Adrenal gland (tissue), 9 donors: ENCODE measurements at regions not wholly inside any gene's neighbourhood (a gene's known extent, or its start where the extent isn't known, plus 50 kb on each side); places are given as distances from the start of the nearest gene placed in this dataset.

Source experiments
- DNase-seq, 7 donors: peaks; one replicate each; pipeline ENCODE4 v3.0.0-alpha.2; 2019 to 2020
- H3K27ac ChIP-seq, 5 donors: fragments of 200-600 bp; sonication (generic) in 4 of 5; 1 replicate in 3 of 5; 2 replicates in 2 of 5; pipeline versions ENCODE4 v1.5.1 to v1.8.0; 2016 to 2020; ENCODE audit warnings: mild to moderate bottlenecking in 1 of 5
- H3K27me3 ChIP-seq: fragments of 200-600 bp; 2 replicates; pipeline ENCODE4 v1.8.0; 2021
- H3K36me3 ChIP-seq, 2 donors: fragments of 200-600 bp; replicated peaks in 1 of 2; 1 replicate in 1 of 2; 2 replicates in 1 of 2; pipeline versions ENCODE4 v1.5.1 to v1.8.0; 2018 to 2022
- H3K4me1 ChIP-seq, 2 donors: fragments of 200-600 bp; replicated peaks in 1 of 2; 1 replicate in 1 of 2; 2 replicates in 1 of 2; pipeline versions ENCODE4 v1.5.1 to v1.8.0; 2018 to 2021
- H3K4me3 ChIP-seq, 4 donors: fragments of 200-600 bp; sonication (generic) in 3 of 4; one replicate each; pipeline ENCODE4 v1.5.1; 2016 to 2018
- H3K9me3 ChIP-seq, 3 donors: fragments of 200-600 bp; sonication (generic) in 1 of 3; replicated peaks in 1 of 3; 1 replicate in 2 of 3; 2 replicates in 1 of 3; pipeline versions ENCODE4 v1.5.1 to v1.8.0; 2016 to 2021
- CTCF ChIP-seq, 6 experiments: fragments of 450-650 bp in 4 of 6; fragments of 200-600 bp in 2 of 6; sonication (generic) in 1 of 6; IDR thresholded peaks; 1 replicate in 5 of 6; 2 replicates in 1 of 6; pipeline versions ENCODE4 v1.5.1 to v1.8.0; 2016 to 2021; ENCODE audit warnings: antibody characterized with exemption in 6 of 6, mild to moderate bottlenecking in 2 of 6, moderate library complexity in 1 of 6
- POLR2A ChIP-seq, 2 donors: fragments of 450-650 bp; IDR thresholded peaks; one replicate each; pipeline ENCODE4 v1.6.1; 2017; ENCODE audit warnings: antibody characterized with exemption in 2 of 2, mild to moderate bottlenecking in 2 of 2, moderate library complexity in 1 of 2
- WGBS, 4 donors: extraction: QIAGEN DNeasy Blood & Tissue Kit in 2 of 4; methylation state at CpG; one replicate each; pipeline versions ENCODE4 v1.1.5 to v1.1.7; 2013 to 2017; 5-methylcytosine and 5-hydroxymethylcytosine counted together
- intact Hi-C, 2 donors: fragments of 100-400 bp; cut with DNase I; formaldehyde crosslinking; loops; one replicate each; pipeline versions ENCODE4 v1.14.1 to v1.15.0; 2022 to 2023
- donor health status: healthy with polysubstance abuse.
- donor health status: Bipolar disorder and iron deficiency.
- donor health status: DM: yes; HTN: yes; CAD: no.
- donor health status: DM: no; HTN: no; CAD: no.
- donor health status: DM: no; HTN: no; CAD: no.

GRCh38 chr4:165748321-165748720 is 124.7 kb upstream of the TLL1 start:
- no peak for DNase-seq
- Histone ChIP-seq H3K36me3 (no peaks in the 10 kb centered on the region), H3K9me3 (no peaks in the 10 kb centered on the region), H3K27me3 (no peaks in the 10 kb centered on the region), H3K27ac (no peak overlapping the region), H3K4me1 (no peaks in the 10 kb centered on the region), H3K4me3 (no peak overlapping the region)
- WGBS, 4 donors = 24 to 39% (median 28%) methylated on average over 1 of the region's 1 CpG
- intact Hi-C loops = no loop called here
- no peak for TF ChIP-seq POLR2A (IDR thresholded peaks at IDR 0.05)
- TF ChIP-seq CTCF (IDR thresholded peaks at IDR 0.05) = no peak

- no peak for DNase-seq
- H3K27ac ChIP-seq = no peak overlapping the region
- TF ChIP-seq POLR2A (IDR thresholded peaks at IDR 0.05) = no peak
- no peak for TF ChIP-seq CTCF (IDR thresholded peaks at IDR 0.05)
- no peaks in the 10 kb centered on the region for H3K4me1 ChIP-seq
- H3K4me3 ChIP-seq = no peak overlapping the region
- WGBS, 4 donors = 47 to 77% (median 52%) methylated on average over 4 of the region's 4 CpGs
- no peaks in the 10 kb centered on the region for H3K27me3 ChIP-seq
- no peaks in the 10 kb centered on the region for H3K36me3 ChIP-seq
- intact Hi-C loops = no loop called here
- H3K9me3 ChIP-seq = no peaks in the 10 kb centered on the region
These were observed 121.2 kb upstream of the TLL1 start for GRCh38 chr4:165751882-165752281.

GRCh38 chr4:165754664-165755063 is 118.4 kb upstream of the TLL1 start:
- no peak for DNase-seq
- no peaks in the 10 kb centered on the region for H3K4me1 ChIP-seq
- no peaks in the 10 kb centered on the region for H3K9me3 ChIP-seq
- H3K27ac ChIP-seq = no peak overlapping the region
- TF ChIP-seq CTCF (IDR thresholded peaks at IDR 0.05) (no peak), POLR2A (IDR thresholded peaks at IDR 0.05) (no peak)
- WGBS, 4 donors = 88 to 94% (median 90%) methylated on average over 4 of the region's 4 CpGs
- no peaks in the 10 kb centered on the region for H3K36me3 ChIP-seq
- H3K4me3 ChIP-seq = no peak overlapping the region
- intact Hi-C loops = no loop called here
- H3K27me3 ChIP-seq = no peaks in the 10 kb centered on the region

GRCh38 chr4:165756836-165757235 is 116.2 kb upstream of the TLL1 start:
- intact Hi-C loops = no loop called here
- no peaks in the 10 kb centered on the region for H3K9me3 ChIP-seq
- H3K4me3 ChIP-seq = no peak overlapping the region
- H3K27ac ChIP-seq = no peak overlapping the region
- no peaks in the 10 kb centered on the region for H3K27me3 ChIP-seq
- H3K4me1 ChIP-seq = no peaks in the 10 kb centered on the region
- TF ChIP-seq CTCF (IDR thresholded peaks at IDR 0.05) (no peak), POLR2A (IDR thresholded peaks at IDR 0.05) (no peak)
- no peak for DNase-seq
- no peaks in the 10 kb centered on the region for H3K36me3 ChIP-seq
- 45 to 79% (median 64%) methylated on average over 1 of the region's 1 CpG for WGBS, 4 donors
